ENCODE measurements at regions not wholly inside any gene's neighbourhood (a gene's known extent, or its start where the extent isn't known, plus 50 kb on each side); places are given as distances from the start of the nearest gene placed in this dataset.

GRCh38 chr4:13316354-13316753, 167.8 kb downstream of the RAB28 start:
- no peak for DNase-seq

DNA sequence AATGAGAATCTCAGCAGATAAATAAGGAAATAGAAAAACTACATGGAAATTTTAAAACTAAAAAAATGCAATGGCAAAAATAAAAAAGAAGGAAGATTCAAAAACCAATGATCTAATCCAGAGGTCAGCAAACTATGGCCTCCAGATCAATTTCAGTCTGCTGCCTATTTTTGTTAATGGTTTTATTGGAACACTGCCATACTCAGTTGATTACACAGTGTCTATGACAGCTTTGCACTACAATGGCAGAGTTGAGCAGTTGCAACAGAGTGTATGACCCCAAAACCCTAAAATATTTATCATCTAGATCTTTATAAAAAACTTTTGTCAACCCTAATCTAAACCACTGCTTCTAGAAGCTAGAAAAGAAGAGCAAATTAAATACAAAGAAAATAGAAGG, 170.3 kb downstream of the RAB28 start:
- no peak for DNase-seq

DNA sequence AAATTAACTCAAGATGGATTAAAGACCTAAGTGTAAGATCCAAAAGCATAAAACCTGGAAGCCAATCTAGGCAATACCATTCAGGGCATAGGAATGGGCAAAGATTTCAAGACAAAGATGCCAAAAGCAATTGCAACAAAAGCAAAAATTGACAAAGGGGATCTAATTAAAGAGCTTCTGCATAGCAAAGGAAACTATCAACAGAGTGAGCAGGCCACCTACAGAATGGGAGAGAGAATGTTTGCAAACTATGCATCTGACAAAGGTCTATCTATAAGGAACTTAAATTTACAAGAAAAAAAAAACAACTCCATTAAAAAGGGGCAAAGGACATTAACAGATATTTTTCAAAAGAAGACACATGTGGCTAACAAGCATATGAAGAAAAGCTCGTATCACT, 171.9 kb downstream of the RAB28 start:
- DNase-seq: no peak

DNA sequence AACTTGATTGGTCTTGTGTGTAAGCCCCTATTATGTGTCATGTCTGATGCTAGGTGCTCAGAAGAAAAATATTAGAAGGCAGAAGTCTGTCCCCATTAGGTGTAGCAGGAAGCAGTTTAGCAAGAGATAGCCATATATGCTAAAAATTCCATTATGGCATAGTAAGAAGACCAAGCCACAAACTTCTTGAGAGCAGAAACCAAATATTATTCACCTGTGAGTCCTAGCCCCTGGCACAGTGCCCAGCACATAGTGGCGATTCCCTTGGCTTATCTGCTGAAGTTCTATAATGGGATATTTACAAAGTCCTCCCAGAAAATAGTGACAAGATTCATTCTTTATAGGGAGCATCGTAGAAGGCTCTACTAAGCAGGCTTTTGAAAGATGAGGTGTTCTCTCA, 174.4 kb downstream of the RAB28 start:
- no peak for DNase-seq

- DNase-seq: no peak
These were observed 177.8 kb downstream of the RAB28 start for GRCh38 chr4:13306356-13306755.

GRCh38 chr4:13302876-13303275, 181.3 kb downstream of the RAB28 start:
- DNase-seq: no peak

DNA sequence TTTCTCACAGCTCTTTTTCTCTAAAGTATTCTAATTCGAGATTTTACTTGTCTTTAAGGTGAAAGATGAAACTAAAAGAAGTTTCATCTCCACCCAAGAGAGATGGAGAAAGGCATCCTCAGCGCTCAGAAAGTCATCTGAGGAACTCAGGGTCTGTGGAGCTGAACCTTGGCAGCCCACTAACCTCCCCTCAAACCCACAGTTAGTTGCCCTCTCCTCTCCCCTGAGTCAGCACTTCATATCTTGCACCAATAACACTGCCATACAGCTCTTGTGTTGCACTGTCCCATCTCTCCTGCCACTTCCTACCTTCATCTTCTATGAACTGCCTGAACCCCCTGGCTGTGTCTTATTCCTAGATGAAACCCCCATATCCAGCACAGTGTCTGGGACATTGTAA, 184.8 kb downstream of the RAB28 start:
- DNase-seq: no peak

GRCh38 chr4:13298655-13299054, 185.5 kb downstream of the RAB28 start:
- DNase-seq: no peak

GRCh38 chr4:13296986-13297385, 187.2 kb downstream of the RAB28 start:
- DNase-seq: no peak

DNA sequence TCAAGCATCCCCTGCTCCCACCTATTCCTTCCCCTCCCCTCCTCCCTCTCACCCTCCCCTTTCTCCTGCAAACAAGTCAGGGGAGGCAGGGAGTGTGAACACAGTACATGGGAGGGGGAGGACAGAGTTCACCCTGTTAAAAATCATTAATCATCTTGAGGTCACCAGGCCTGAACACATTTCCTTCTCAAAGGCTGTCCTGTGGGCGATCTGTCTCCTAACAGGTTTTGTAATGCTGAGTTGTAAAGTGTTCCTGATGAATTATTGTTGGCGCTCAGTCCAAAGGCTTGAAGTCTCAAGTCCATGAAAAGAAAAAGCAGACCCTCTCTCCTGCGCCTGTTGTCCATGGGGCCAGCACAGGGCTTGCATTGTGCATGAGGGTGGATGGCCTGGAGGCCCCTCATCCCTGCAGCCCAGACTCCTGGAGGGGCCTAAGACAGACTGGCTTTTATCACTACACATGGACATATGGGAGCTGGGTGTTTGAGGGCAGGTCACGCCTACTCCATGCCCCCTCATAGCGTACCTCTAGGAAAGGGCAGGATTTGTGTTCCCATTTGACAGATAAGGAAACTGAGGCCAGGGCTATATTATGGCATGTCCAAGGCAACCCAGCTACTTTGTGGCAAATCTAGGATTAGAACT, 189.1 kb downstream of the RAB28 start:
- no peak for DNase-seq

- no peak for DNase-seq
These were observed 191.8 kb downstream of the RAB28 start for GRCh38 chr4:13292372-13292771.

DNA sequence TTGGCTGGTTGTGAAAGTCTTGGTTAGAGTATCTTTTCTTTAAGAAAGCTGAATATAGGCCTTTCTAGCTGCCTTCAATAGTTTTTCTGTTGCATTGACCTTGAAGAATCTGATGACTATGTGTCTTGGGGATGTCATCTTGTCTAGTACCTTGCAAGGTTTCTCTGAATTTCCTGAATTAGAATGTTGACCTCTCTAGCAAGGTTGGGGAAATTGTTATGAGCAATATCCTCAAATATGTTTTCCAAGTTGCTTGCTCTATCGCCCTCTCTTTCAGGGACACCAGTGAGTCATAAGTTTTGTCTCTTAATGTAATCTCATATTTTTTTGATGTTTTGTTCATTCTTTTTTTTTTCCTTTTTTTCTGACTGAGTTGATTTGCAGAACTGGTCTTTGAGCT, 194.7 kb downstream of the RAB28 start:
- no peak for DNase-seq

DNA sequence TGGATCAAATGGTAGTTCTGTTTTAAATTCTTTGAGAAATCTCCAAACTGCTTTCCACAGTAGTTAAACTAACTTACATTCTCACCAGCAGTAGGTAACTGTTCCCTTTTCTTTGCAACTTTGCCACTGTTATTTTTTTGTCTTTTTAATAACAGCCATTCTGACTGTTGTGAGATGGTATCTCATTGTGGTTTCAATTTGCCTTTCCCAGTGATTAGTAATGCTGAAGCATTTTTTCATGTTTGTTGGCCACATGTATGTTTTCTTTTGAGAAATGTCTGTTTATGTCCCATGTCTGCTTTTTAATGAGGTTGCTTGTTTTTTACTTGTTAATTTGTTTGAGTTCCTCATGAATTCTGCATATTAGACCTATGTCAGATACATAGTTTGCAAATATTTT, 198.8 kb downstream of the RAB28 start:
- DNase-seq: no peak

GRCh38 chr4:13284932-13285331, 199.2 kb downstream of the RAB28 start:
- DNase-seq: no peak

- DNase-seq: no peak
These were observed 207.8 kb downstream of the RAB28 start for GRCh38 chr4:13276357-13276756.

DNA sequence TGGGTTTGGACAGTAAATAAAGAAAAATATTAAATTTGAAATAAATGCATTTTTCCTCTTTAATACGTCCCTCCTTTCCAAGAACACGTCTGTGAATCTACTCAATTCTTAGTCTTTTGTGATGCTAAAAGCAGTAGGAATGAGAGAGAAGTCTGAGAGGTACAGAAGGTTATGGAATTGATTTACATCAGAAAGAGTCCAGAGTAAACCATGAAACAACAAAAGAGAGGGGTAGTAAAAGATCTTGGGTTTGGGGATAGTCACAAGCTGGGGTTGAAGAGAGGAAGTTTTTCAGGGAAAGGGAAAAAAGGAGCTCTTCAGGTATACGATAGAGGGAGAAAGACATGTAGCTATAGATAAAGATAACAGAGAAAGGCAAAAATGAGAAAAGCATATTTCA, 215.4 kb downstream of the RAB28 start:
- DNase-seq: no peak

DNA sequence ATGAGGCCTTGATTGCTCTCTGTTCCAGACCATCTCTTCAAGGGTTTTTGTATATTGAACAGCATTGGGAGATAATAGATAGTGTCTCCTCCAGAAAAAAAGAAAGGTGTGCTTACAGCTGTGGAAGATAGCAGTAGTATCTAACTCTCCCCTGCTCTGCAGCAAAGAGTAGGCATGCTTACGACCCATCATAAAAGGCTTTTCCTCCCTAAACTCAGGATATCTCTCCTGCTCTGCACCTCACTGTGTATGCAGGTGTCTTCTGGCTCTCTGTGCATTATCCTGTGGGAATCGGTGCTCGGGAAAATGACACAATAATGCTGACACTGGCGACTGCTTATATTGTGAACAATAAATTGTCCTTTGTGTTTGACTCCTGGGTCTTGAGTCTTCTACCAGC, 216.0 kb downstream of the RAB28 start:
- no peak for DNase-seq

GRCh38 chr4:13267091-13267490, 217.0 kb downstream of the RAB28 start:
- no peak for DNase-seq

DNA sequence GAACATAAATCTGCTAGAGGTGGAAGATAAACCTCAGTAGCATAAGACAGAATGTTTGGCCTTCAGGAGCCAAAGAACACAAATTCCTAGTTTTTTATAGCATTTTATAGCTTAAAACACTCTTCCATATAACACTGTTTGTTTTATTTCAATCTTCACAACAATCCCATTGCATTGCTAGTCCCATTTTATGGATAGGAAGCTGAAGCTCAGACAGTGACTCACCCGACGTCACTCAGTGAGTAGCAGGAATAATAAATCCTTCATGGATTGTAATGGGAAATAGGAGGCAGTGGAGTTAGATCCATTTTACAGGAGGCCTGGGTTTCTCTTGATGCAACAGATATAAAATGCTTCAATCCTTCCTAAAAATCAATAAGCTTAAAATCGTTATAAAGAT, 217.5 kb downstream of the RAB28 start:
- no peak for DNase-seq

DNA sequence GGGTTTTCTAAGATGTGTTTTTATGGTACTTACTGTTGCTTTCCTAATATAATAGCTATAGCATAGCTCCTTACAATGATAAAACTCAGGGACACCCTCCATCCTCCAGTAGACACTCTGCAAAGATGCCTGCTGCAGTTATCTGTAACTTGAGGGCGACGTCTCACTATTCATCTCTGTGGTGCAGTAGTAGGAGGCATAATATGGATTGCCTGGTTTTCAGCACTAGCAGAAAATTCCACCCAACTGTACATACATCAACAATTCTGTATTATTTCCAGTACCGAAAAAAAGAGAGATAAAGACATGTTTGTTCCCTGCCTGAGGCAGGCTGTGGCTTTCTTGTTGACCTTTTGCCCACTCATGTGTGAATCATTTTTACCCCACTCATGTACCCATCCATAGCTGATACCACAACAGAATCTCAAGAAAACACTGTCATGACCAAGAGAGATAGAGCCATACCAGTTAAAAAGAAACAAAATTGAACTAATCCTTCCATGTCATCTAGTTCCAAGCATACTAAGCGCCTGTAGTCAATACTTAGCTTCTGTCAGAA, 220.1 kb downstream of the RAB28 start:
- DNase-seq: no peak

DNA sequence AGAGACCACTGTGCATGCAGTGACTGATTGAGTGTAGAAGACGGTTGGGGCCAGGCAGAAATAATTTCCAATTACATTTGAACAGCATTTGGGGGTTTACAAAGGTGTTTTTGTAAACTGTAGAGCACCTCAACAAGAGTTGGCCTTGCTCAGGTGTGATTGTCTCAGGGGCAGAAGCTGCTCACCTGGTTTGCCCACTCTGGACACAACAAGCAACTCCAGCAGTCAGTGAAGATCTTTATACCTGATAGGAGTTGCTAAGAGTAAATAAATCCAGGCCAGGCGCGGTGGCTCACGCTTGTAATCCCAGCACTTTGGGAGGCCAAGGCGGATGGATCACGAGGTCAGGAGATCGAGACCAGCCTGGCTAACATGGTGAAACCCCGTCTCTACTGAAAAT, 221.3 kb downstream of the RAB28 start:
- DNase-seq: no peak

- DNase-seq: no peak
These were observed 222.5 kb downstream of the RAB28 start for GRCh38 chr4:13261486-13262257.

DNA sequence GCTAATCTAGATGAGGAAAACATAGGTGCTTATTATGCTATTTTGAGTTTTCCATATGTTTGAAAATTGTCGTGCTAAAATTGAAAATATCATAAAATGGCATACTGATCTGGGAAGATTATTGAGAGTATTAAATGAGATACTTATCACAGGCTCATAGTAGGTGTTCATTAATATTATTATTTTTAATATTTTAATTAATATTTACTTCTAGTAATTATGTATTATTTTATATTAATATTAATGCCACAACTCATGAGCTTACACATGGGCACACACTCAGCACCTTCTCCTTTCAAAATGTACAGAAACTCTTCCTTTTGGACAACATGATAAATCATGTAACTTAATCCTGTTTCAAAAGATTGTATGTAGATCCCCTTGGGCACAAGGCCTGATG, 223.6 kb downstream of the RAB28 start:
- DNase-seq: no peak

- DNase-seq: no peak
These were observed 233.9 kb downstream of the RAB28 start for GRCh38 chr4:13250263-13250662.

All from hematopoietic multipotent progenitor cell treated with erythropoietin and hydrocortisone succinate and interleukin-3 and kit ligand, for 6 days (in vitro differentiated cells).